Mammary epithelial cell (primary cell): ENCODE measurements at regions not wholly inside any gene's neighbourhood (a gene's known extent, or its start where the extent isn't known, plus 50 kb on each side); places are given as distances from the start of the nearest gene placed in this dataset.

Experiments used
- EZH2 ChIP-seq: IDR thresholded peaks from 2 replicates; pipeline ENCODE4 v1.6.1; 2012; ENCODE audit warnings: low read length, inconsistent platforms, borderline replicate concordance
- TF ChIP-seq, protein P1 (sequence below), 2 donors: IDR thresholded peaks in 1 of 2; conservative IDR thresholded peaks in 1 of 2; 2 replicates each; pipeline ENCODE4 v1.5.1; 2011 to 2012; ENCODE audit warnings: inconsistent platforms in 2 of 2, low read length in 2 of 2, mild to moderate bottlenecking in 2 of 2, control low read depth in 1 of 2, low read depth in 1 of 2; ENCODE audit not compliant: insufficient read depth in 1 of 2; ENCODE audit errors: extremely low read depth in 1 of 2

DNA sequence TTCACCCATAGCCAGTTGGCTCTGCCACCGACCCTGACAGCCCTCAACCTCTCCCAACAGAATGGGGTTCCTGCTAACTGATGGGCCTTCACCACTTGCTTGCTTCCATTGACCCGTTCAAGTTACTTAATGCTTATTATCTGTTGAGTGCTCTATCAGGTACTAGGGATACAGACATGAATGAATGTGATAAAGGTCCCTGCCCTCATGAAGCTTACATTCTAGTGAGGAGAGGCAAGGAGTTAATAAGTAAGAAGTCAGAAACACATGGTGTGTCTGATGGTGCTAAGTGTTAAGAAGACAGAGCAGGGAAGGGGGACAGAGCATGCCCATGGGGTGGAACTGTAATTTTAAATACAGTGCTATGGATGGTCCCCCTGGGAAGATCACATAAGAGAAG is 107.5 kb upstream of the JUN start:
- TF ChIP-seq, protein P1, sequence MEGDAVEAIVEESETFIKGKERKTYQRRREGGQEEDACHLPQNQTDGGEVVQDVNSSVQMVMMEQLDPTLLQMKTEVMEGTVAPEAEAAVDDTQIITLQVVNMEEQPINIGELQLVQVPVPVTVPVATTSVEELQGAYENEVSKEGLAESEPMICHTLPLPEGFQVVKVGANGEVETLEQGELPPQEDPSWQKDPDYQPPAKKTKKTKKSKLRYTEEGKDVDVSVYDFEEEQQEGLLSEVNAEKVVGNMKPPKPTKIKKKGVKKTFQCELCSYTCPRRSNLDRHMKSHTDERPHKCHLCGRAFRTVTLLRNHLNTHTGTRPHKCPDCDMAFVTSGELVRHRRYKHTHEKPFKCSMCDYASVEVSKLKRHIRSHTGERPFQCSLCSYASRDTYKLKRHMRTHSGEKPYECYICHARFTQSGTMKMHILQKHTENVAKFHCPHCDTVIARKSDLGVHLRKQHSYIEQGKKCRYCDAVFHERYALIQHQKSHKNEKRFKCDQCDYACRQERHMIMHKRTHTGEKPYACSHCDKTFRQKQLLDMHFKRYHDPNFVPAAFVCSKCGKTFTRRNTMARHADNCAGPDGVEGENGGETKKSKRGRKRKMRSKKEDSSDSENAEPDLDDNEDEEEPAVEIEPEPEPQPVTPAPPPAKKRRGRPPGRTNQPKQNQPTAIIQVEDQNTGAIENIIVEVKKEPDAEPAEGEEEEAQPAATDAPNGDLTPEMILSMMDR (conservative IDR thresholded peaks at IDR 0.05 in 1 of 2, IDR thresholded peaks at IDR 0.05 in 1 of 2; ENCODE audit: extremely low read depth in 1 of 2, insufficient read depth in 1 of 2, low read depth in 1 of 2, low read length in 2 of 2): no peak
- no peak for TF ChIP-seq EZH2
